Osteoblast (primary cell): ENCODE measurements at regions not wholly inside any gene's neighbourhood (a gene's known extent, or its start where the extent isn't known, plus 50 kb on each side); places are given as distances from the start of the nearest gene placed in this dataset.

Source experiments
- DNase-seq: peaks from one replicate; pipeline ENCODE4 v3.0.0; 2011; ENCODE audit warnings: low spot score, mixed read lengths; ENCODE audit not compliant: insufficient read length; ENCODE audit errors: missing footprints
- H2AFZ ChIP-seq: 2 replicates; pipeline ENCODE4 v1.6.0; 2011; ENCODE audit warnings: mild to moderate bottlenecking, low read length
- H3K27ac ChIP-seq: 2 replicates; pipeline ENCODE4 v1.5.1; 2011; ENCODE audit warnings: mild to moderate bottlenecking, low read depth, low read length, moderate library complexity
- H3K27me3 ChIP-seq: 2 replicates; pipeline ENCODE4 v1.6.0; 2012; ENCODE audit warnings: mild to moderate bottlenecking, control low read depth, inconsistent platforms, low read length, moderate library complexity; ENCODE audit not compliant: insufficient read depth
- H3K36me3 ChIP-seq: 2 replicates; pipeline ENCODE4 v1.5.1; 2011; ENCODE audit warnings: mild to moderate bottlenecking, low read length, control low read depth, moderate library complexity; ENCODE audit not compliant: insufficient read depth
- H3K4me1 ChIP-seq: 2 replicates; pipeline ENCODE4 v1.5.1; 2011; ENCODE audit warnings: mild to moderate bottlenecking, low read length, control low read depth, moderate library complexity; ENCODE audit not compliant: insufficient read depth
- H3K4me2 ChIP-seq: 2 replicates; pipeline ENCODE4 v1.6.0; 2011; ENCODE audit warnings: mild to moderate bottlenecking, low read length; ENCODE audit not compliant: insufficient read depth
- H3K4me3 ChIP-seq: fragments of 200-600 bp; sonication (generic); 3 replicates; pipeline ENCODE4 v1.5.1; 2012; ENCODE audit warnings: mild to moderate bottlenecking, low read length, inconsistent platforms; ENCODE audit not compliant: insufficient read depth
- H3K79me2 ChIP-seq: 2 replicates; pipeline ENCODE4 v1.6.0; 2012; ENCODE audit warnings: mild to moderate bottlenecking, low read length, control low read depth, inconsistent platforms; ENCODE audit not compliant: insufficient read depth
- H3K9me3 ChIP-seq: 2 replicates; pipeline ENCODE4 v1.5.1; 2011; ENCODE audit warnings: low read depth, low read length, control low read depth
- H4K20me1 ChIP-seq: 2 replicates; pipeline ENCODE4 v1.6.0; 2012; ENCODE audit warnings: mild to moderate bottlenecking, low read length, control low read depth; ENCODE audit not compliant: insufficient read depth
- CTCF ChIP-seq: IDR thresholded peaks from 2 replicates; pipeline ENCODE4 v1.5.1; 2011; ENCODE audit warnings: mild to moderate bottlenecking, low read depth, low read length, moderate library complexity; ENCODE audit errors: extremely low read depth

GRCh38 chr9:1456301-1457024 lies 406.3 kb downstream of the DMRT2 start:
- no peaks in the 10 kb centered on the region for H3K4me1 ChIP-seq
- no peaks in the 10 kb centered on the region for H3K79me2 ChIP-seq
- no peaks in the 10 kb centered on the region for H3K27me3 ChIP-seq
- no peak for DNase-seq
- no peaks in the 10 kb centered on the region for H3K9me3 ChIP-seq
- H4K20me1 ChIP-seq, result no peaks in the 10 kb centered on the region
- H3K4me3 ChIP-seq, result no peak overlapping the region
- no peak overlapping the region for H3K4me2 ChIP-seq
- H3K36me3 ChIP-seq, result no peaks in the 10 kb centered on the region
- no peak overlapping the region for H3K27ac ChIP-seq
- H2AFZ ChIP-seq, result no peak overlapping the region
- TF ChIP-seq CTCF, result no peak

- no peaks in the 10 kb centered on the region for H4K20me1 ChIP-seq
- H3K36me3 ChIP-seq, result no peaks in the 10 kb centered on the region
- H3K4me1 ChIP-seq, result no peaks in the 10 kb centered on the region
- H3K79me2 ChIP-seq, result no peaks in the 10 kb centered on the region
- H3K27ac ChIP-seq, result no peak overlapping the region
- H3K4me3 ChIP-seq, result no peak overlapping the region
- H3K9me3 ChIP-seq, result no peaks in the 10 kb centered on the region
- no peak for DNase-seq
- TF ChIP-seq CTCF, result no peak
- no peak overlapping the region for H2AFZ ChIP-seq
- H3K27me3 ChIP-seq, result no peaks in the 10 kb centered on the region
- no peak overlapping the region for H3K4me2 ChIP-seq
Measured at GRCh38 chr9:1457460-1457859, 407.3 kb downstream of the DMRT2 start.

DNA sequence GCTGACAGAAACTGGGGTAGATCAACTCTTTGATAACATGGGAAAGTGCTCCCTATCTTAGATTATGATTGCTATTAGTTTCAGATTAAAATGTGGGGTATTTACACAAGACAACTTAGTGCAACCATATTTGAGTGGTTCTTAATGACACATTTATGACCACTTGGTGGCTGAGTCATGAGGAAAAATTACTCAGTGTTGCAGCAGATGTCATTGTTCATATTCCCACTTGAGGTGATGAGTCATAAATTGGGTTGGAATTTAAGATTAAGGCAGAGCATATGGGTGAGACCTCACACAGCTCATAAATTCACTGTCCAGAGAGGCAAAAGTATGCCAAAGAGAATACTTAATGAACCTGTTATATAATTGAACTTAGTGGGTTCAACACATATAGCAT lies 408.3 kb downstream of the DMRT2 start:
- Histone ChIP-seq H3K27me3 (no peaks in the 10 kb centered on the region), H2AFZ (no peak overlapping the region), H3K36me3 (no peaks in the 10 kb centered on the region), H4K20me1 (no peaks in the 10 kb centered on the region), H3K9me3 (no peaks in the 10 kb centered on the region), H3K4me1 (no peaks in the 10 kb centered on the region), H3K4me3 (no peak overlapping the region), H3K4me2 (no peak overlapping the region), H3K27ac (no peak overlapping the region), H3K79me2 (no peaks in the 10 kb centered on the region)
- TF ChIP-seq CTCF, result no peak
- no peak for DNase-seq

DNA sequence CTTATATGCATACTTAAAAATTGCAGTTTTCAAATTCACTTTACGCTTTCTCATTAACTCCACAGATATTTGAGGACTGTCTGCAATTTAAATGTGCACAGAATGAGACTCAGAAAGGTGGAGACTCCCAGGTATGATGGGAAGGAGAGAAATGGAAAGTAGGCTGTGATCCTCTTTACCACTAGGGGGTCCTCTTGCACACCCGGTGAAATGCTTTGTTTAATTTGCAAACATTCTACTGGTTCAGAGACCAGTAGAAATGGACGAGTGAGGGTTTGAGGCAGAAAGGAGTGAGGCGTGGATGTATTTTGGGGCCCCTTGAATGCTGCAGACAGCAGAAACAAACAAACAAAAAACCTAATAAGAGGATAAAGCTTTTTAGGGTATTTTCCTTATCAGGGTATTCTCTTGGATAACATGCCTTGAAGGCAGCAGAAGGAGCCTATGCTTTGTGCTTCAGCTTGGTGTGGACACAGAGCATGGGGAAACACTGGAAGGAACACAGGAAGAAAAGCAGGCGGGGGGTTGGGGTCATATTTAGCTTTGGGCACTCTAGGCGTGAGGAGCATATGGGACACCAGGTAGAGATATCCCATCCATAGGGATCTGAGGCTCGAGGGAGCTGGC lies 410.1 kb downstream of the DMRT2 start:
- no peaks in the 10 kb centered on the region for H3K4me1 ChIP-seq
- DNase-seq, result no peak
- H3K27me3 ChIP-seq, result no peaks in the 10 kb centered on the region
- H3K27ac ChIP-seq, result no peak overlapping the region
- no peaks in the 10 kb centered on the region for H3K79me2 ChIP-seq
- TF ChIP-seq CTCF, result peak; percentile 34
- H4K20me1 ChIP-seq, result no peaks in the 10 kb centered on the region
- no peak overlapping the region for H3K4me3 ChIP-seq
- no peak overlapping the region for H3K4me2 ChIP-seq
- H2AFZ ChIP-seq, result no peak overlapping the region
- no peaks in the 10 kb centered on the region for H3K36me3 ChIP-seq
- no peaks in the 10 kb centered on the region for H3K9me3 ChIP-seq
